BE2C (cell line): ENCODE measurements at regions not wholly inside any gene's neighbourhood (a gene's known extent, or its start where the extent isn't known, plus 50 kb on each side); places are given as distances from the start of the nearest gene placed in this dataset.

Experiments used
- DNase-seq: peaks from one replicate; pipeline ENCODE4 v3.0.0-alpha.2; 2020
- H3K27me3 ChIP-seq: fragments of 250-450 bp; sonication (Bioruptor Pico); 2 replicates; pipeline ENCODE4 v1.5.1; 2020; ENCODE audit warnings: mild to moderate bottlenecking
- H3K36me3 ChIP-seq: fragments of 250-450 bp; sonication (Bioruptor Pico); 2 replicates; pipeline ENCODE4 v1.5.1; 2020; ENCODE audit warnings: mild to moderate bottlenecking
- H3K4me1 ChIP-seq: fragments of 250-450 bp; sonication (Bioruptor Pico); 2 replicates; pipeline ENCODE4 v1.5.1; 2020
- H3K4me3 ChIP-seq: 2 replicates; pipeline ENCODE4 v1.5.1; 2011; ENCODE audit warnings: low read depth, low read length
- H3K9me3 ChIP-seq: fragments of 250-450 bp; sonication (Bioruptor Pico); 2 replicates; pipeline ENCODE4 v1.5.1; 2020
- CTCF ChIP-seq: IDR thresholded peaks from 2 replicates; pipeline ENCODE4 v1.5.1; 2012; ENCODE audit warnings: mild to moderate bottlenecking, low read depth, low read length

- peak; percentile 63 for DNase-seq
- no peak for TF ChIP-seq CTCF
- Histone ChIP-seq H3K4me1 (peaks cover 6% of the 10 kb centered on the region), H3K9me3 (no peaks in the 10 kb centered on the region), H3K36me3 (no peaks in the 10 kb centered on the region), H3K4me3 (no peak overlapping the region), H3K27me3 (no peaks in the 10 kb centered on the region)
These were observed 93.1 kb upstream of the TIAM2 start for GRCh38 chr6:154901876-154902552.

- Histone ChIP-seq H3K4me3 (no peak overlapping the region), H3K27me3 (no peaks in the 10 kb centered on the region), H3K36me3 (no peaks in the 10 kb centered on the region), H3K9me3 (no peaks in the 10 kb centered on the region), H3K4me1 (no peaks in the 10 kb centered on the region)
- TF ChIP-seq CTCF: no peak
- no peak for DNase-seq
These were observed 87.8 kb upstream of the TIAM2 start for GRCh38 chr6:154907291-154907690.

DNA sequence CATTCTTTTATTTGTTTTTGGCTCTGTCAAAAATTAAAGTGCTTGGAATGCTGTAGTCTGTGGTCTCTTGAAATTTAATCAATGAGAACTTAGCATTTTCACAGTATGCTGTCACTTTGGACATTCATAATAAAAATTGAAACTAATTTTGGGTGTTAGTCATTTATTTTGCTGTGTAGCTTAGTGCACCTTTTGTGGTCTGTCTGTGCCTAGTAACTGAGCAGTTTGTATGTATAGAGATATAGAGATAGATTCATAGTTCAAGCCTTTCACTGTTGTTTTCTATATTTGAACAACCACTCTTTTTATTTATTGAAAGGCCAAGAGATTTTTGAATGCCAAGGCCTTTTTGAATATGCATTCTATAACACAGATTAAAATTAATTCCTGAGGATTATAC is 86.4 kb upstream of the TIAM2 start:
- Histone ChIP-seq H3K27me3 (no peaks in the 10 kb centered on the region), H3K36me3 (no peaks in the 10 kb centered on the region), H3K4me3 (no peak overlapping the region), H3K9me3 (no peaks in the 10 kb centered on the region), H3K4me1 (no peaks in the 10 kb centered on the region)
- no peak for DNase-seq
- TF ChIP-seq CTCF: no peak

- H3K27me3 ChIP-seq: no peaks in the 10 kb centered on the region
- H3K9me3 ChIP-seq: no peaks in the 10 kb centered on the region
- H3K4me3 ChIP-seq: no peak overlapping the region
- no peak for TF ChIP-seq CTCF
- H3K36me3 ChIP-seq: no peaks in the 10 kb centered on the region
- no peak for DNase-seq
- no peaks in the 10 kb centered on the region for H3K4me1 ChIP-seq
These were observed 85.8 kb upstream of the TIAM2 start for GRCh38 chr6:154909311-154909710.

- Histone ChIP-seq H3K36me3 (no peaks in the 10 kb centered on the region), H3K9me3 (no peaks in the 10 kb centered on the region), H3K4me3 (no peak overlapping the region), H3K27me3 (no peaks in the 10 kb centered on the region), H3K4me1 (no peaks in the 10 kb centered on the region)
- no peak for DNase-seq
- TF ChIP-seq CTCF: no peak
These were observed 85.3 kb upstream of the TIAM2 start for GRCh38 chr6:154909821-154910220.

DNA sequence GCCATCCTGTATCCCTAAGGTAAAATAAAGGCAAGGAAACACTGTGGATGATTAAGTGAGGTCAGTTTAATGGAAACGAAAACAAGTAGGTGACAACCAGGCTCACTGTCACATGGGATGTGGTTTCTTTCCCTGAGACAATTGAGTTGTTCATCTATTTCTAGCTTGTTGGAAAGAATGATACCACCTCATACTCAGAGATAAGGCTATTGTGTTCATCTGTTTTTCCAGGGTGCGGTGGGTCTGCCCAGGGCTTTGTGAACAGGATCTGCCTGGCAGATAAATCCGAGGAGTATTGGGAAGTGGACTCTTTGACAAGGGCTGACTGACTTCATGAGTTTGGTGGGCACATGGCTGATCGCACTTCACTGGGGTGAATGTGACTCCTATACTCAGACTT is 80.8 kb upstream of the TIAM2 start:
- TF ChIP-seq CTCF: no peak
- Histone ChIP-seq H3K27me3 (no peaks in the 10 kb centered on the region), H3K36me3 (no peaks in the 10 kb centered on the region), H3K9me3 (no peaks in the 10 kb centered on the region), H3K4me1 (no peaks in the 10 kb centered on the region), H3K4me3 (no peak overlapping the region)
- DNase-seq: peak; percentile 22
